GM21423 (cell line): ENCODE measurements at regions not wholly inside any gene's neighbourhood (a gene's known extent, or its start where the extent isn't known, plus 50 kb on each side); places are given as distances from the start of the nearest gene placed in this dataset.

Experiments
- ATAC-seq: cut with Tn5 transposase; IDR thresholded peaks from one replicate; pipeline ENCODE4 v1.9.1; 2021; ENCODE audit warnings: mild to moderate bottlenecking, moderate library complexity; ENCODE audit not compliant: unreplicated experiment

- no peak for ATAC-seq
These were observed 399.7 kb downstream of the MTX2 start for GRCh38 chr2:176668912-176669311.

GRCh38 chr2:176669398-176670174, 400.3 kb downstream of the MTX2 start:
- ATAC-seq = no peak

- no peak for ATAC-seq
These were observed 406.2 kb downstream of the MTX2 start for GRCh38 chr2:176675271-176675949.

- no peak for ATAC-seq
These were observed 408.6 kb downstream of the MTX2 start for GRCh38 chr2:176677746-176678265.

- ATAC-seq = no peak
These were observed 409.3 kb downstream of the MTX2 start for GRCh38 chr2:176678571-176678970.

DNA sequence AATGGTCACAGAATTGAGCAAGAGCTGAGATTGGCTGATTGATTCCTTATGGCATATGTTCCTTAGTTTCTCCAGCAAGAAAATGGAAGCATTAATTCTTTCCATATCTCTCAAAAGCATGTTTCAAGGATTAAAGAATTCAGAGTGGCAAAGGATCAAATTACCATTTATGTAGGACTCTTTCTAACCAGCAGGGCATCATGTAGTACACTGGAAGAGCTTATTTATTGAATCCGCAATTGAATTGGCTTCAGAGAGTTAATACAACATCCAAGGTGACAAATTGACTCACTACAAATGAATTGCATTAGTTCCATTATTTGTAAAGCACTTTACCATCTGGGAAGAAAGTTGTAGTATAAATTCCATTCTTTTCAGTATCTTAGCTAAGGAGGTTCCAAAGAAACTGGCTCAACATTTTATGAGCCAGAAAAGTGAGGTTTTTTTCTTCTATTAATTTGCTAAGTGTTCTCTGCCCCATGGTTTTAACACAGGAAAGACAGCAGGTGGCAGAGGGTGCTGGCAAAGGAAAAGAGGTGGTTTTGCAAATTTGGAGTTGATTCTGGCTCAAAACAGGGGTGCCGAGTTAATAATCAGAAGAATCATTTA, 409.9 kb downstream of the MTX2 start:
- ATAC-seq = no peak

GRCh38 chr2:176680916-176681516, 411.8 kb downstream of the MTX2 start:
- ATAC-seq = no peak

DNA sequence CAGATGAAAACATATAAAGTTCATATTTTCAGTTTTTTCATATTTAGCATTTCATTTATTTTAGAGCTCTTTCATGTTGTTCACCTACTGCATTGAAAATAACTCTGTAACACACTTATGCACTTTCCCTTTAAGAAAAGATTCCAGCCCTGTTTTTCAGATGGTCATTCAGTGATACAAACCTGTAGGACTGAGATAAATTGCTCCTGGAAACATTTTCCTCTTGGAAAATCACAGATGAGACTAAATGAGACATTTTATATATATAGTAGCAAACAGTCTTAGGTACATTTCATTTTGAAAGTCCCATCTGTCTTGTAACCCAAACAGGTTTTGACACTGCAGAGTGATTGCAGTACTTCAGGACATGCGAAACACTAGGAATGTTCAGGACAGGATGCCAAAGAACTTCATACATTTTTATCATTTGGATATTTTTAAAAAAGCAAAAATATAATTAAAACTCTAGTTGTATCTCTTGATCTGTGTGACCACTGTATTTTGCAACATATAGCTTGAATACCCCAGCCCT, 412.4 kb downstream of the MTX2 start:
- no peak for ATAC-seq

DNA sequence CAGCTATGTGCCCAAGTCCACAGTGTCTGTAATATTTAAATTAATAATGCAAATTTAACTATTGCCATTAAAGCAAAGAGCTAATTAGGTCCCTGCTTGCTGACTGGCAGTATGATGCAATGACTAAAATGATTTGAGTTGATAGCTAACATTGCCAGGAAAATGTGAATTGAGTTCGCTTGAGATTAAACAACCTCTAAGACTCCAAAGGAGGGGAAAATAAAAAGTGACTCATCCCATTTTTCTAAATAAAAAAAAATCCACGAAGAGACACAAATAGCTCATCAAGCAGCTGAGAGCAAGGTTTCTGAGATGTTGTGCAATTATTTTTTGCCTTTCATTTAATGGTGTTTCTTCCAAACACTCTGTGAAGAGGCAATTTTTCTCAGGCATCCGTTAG, 413.0 kb downstream of the MTX2 start:
- ATAC-seq = no peak

DNA sequence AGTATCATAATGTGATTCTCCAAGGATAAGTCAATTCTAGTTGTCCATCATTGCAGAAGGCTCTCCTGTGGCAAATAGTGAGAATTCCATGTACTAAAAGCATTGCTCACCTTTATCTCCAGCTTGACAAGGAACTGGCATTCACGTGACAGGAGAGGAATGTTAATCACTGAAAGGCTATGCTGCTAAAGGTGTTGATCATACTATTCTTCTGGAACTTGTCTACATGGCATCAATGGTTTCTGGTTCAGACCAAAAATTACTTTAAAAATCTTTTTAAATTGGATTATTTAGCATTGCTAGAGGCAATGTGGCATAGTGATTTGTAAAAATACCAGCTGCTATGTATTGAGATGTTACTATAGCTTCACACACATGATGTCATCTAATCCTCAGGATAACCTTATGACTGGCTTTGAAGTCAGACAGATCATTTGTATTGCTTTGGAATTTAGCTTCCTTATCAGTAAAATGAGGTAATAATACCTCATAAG, 414.4 kb downstream of the MTX2 start:
- no peak for ATAC-seq

GRCh38 chr2:176685908-176686307, 416.7 kb downstream of the MTX2 start:
- no peak for ATAC-seq

DNA sequence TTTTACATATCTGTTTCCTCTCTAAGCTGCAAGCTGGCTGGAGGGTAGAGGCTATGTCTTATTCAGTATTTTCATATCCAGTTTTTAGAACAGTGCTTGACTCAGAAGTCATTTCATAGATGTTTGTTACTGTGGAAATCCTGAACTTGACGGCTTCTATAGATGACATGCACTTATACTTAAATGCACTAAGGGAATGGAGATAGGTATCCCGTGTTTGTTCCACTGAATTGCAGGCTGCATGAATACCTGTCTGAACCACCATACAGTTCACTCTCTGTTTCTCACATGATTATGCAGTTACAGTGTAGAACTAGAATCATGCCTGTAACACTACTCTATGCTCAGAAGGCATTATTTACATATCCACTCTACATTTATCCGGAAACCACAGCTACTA, 417.1 kb downstream of the MTX2 start:
- ATAC-seq = no peak

DNA sequence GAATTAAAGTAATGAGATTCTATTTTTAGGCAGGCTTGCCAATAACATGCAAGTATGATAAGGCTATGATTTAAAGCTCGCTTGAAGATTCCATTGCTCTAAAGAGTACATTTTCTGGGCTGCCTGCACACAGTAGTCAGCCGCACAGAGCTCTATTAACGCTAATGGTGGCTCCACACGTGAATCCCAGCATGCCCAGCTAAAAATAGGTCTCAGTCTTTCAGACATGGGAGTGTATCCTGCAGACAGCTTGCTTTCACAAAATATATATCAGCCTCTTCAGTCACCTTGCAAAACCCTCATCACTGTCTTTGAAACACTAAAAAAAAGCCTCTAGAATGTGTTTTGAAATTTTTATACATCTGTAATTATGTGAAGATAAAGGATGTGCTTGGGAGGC, 418.1 kb downstream of the MTX2 start:
- no peak for ATAC-seq

DNA sequence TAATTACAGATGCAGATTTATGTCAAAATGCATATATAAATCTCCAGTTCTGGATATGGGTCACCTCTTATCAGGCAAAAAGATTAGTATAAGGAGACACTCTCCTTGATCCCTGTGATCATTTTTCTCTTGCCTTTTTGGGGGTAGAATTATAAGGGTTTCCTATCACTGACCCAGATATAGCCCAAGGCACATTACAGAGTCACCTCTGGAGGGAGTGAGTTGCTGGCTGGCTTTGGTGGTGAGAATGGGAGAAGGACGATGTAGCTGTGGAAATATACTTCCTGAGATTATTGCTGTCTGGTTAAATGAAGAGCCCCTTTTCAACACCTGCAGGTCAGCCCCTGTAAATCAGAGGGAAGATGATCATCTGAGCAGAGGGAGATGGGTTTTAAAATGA, 418.7 kb downstream of the MTX2 start:
- ATAC-seq = no peak

GRCh38 chr2:176689711-176690110, 420.5 kb downstream of the MTX2 start:
- no peak for ATAC-seq

DNA sequence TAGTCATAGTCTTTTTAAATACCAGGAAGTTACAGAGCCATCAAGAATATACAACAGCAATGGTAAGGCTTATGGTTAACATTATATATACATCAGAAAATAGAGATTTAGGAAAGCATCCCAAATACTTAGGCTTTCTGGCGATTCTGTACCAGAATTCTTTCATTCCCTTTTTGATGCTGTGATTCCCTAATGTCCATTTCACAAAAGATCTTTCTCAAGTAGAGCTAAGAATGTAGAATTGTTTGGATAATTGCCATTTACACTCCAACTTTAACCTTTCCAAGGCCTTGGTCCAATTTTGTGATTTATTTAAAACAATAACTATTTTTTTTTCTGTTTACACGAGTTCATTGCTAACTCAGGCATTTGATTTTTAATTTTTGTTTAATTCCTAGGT, 422.2 kb downstream of the MTX2 start:
- no peak for ATAC-seq

DNA sequence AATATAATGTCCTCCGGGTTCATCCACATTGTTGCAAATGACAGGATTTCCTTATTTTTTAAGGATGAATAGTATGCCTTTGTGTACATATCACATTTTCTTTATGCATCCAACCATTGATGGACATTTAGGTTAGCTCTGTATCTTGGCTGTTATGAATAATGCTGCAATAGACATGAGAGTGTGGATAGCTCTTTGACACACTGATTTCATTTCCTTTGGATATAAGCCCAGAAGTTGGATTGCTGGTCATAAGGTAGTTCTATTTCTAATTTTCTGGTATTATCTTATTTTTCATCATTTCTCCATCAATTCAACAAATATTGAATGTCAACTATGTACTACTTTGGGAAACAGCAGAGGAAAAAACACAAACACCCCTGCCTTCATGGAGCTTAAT, 423.3 kb downstream of the MTX2 start:
- ATAC-seq = no peak

GRCh38 chr2:176699098-176699497, 429.9 kb downstream of the MTX2 start:
- ATAC-seq = no peak

GRCh38 chr2:176699644-176700043, 430.4 kb downstream of the MTX2 start:
- no peak for ATAC-seq

DNA sequence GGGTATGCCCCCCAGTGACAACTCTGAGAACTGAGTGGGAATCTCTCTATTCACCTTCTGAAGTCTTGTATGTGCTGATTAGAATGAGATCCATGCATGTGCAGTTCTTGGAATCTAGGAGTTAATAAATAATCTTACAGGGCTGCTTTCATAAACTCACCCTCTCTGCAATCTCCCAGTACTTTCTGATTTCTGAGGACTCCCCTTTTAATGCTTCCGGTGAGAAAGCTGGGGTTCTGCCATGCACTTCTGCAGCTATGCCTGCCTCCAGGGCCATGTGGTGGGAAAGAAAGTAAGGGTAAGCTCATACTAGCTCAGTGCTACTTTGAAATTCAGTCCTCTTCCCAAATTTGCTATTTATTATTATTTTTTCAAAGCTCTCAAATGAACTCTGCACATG, 432.9 kb downstream of the MTX2 start:
- ATAC-seq = no peak

GRCh38 chr2:176704282-176704858, 435.1 kb downstream of the MTX2 start:
- no peak for ATAC-seq
